IMR-90 (cell line): ENCODE measurements at regions not wholly inside any gene's neighbourhood (a gene's known extent, or its start where the extent isn't known, plus 50 kb on each side); places are given as distances from the start of the nearest gene placed in this dataset.

Experiments
- CHD1 ChIP-seq: IDR thresholded peaks from 2 replicates; pipeline ENCODE4 v1.6.1; 2012; ENCODE audit warnings: low read depth, low read length, improper control_type of control experiment
- CTCF ChIP-seq: conservative IDR thresholded peaks from 2 replicates; pipeline ENCODE4 v1.5.1; 2012; ENCODE audit warnings: mild to moderate bottlenecking, low read depth, low read length, improper control_type of control experiment
- RAD21 ChIP-seq: IDR thresholded peaks from 2 replicates; pipeline ENCODE4 v1.6.1; 2012; ENCODE audit warnings: low read length, improper control_type of control experiment

- TF ChIP-seq CTCF = no peak
- no peak for TF ChIP-seq RAD21
- TF ChIP-seq CHD1 = no peak
Measured at GRCh38 chr3:36302626-36303025, 77.7 kb upstream of the STAC start.
